Superior temporal gyrus (tissue), 1 donor: ENCODE measurements at regions not wholly inside any gene's neighbourhood (a gene's known extent, or its start where the extent isn't known, plus 50 kb on each side); places are given as distances from the start of the nearest gene placed in this dataset.
"Not testable (repeated sequence)": the region's sequence is repeated elsewhere in the genome, so short reads cannot be mapped to it uniquely, and the experiment has no call there.

Experiments
- DNase-seq: peaks from one replicate; pipeline ENCODE4 v3.0.0-alpha.2; 2016; ENCODE audit errors: extremely low spot score

- no peak for DNase-seq
These were observed 120.9 kb upstream of the ADAMTS3 start for GRCh38 chr4:72689923-72690322.

GRCh38 chr4:72686390-72686789 is 117.4 kb upstream of the ADAMTS3 start:
- not testable (repeated sequence) for DNase-seq

GRCh38 chr4:72679666-72680065 is 110.6 kb upstream of the ADAMTS3 start:
- no peak for DNase-seq

GRCh38 chr4:72677886-72678285 is 108.9 kb upstream of the ADAMTS3 start:
- DNase-seq: no peak

GRCh38 chr4:72677265-72677664 is 108.2 kb upstream of the ADAMTS3 start:
- no peak for DNase-seq

- peak; percentile 67 for DNase-seq
These were observed 103.0 kb upstream of the ADAMTS3 start for GRCh38 chr4:72671980-72672379.

- no peak for DNase-seq
These were observed 101.5 kb upstream of the ADAMTS3 start for GRCh38 chr4:72670521-72670920.

GRCh38 chr4:72666910-72667309 is 97.9 kb upstream of the ADAMTS3 start:
- no peak for DNase-seq

GRCh38 chr4:72665171-72665968 is 96.3 kb upstream of the ADAMTS3 start:
- DNase-seq: no peak

GRCh38 chr4:72663828-72664227 is 94.8 kb upstream of the ADAMTS3 start:
- DNase-seq: no peak

- no peak for DNase-seq
These were observed 92.8 kb upstream of the ADAMTS3 start for GRCh38 chr4:72661830-72662229.

- no peak for DNase-seq
These were observed 72.6 kb upstream of the ADAMTS3 start for GRCh38 chr4:72641611-72642010.

- not testable (repeated sequence) for DNase-seq
These were observed 67.8 kb upstream of the ADAMTS3 start for GRCh38 chr4:72636866-72637265.

GRCh38 chr4:72635931-72636330 is 66.9 kb upstream of the ADAMTS3 start:
- not testable (repeated sequence) for DNase-seq

- not testable (repeated sequence) for DNase-seq
These were observed 63.2 kb upstream of the ADAMTS3 start for GRCh38 chr4:72632253-72632652.

GRCh38 chr4:72631296-72631695 is 62.3 kb upstream of the ADAMTS3 start:
- DNase-seq: peak; percentile 45

GRCh38 chr4:72629540-72629939 is 60.5 kb upstream of the ADAMTS3 start:
- no peak for DNase-seq

- DNase-seq: no peak
These were observed 58.7 kb upstream of the ADAMTS3 start for GRCh38 chr4:72627723-72628122.
